GM12878 (cell line): ENCODE measurements at regions not wholly inside any gene's neighbourhood (a gene's known extent, or its start where the extent isn't known, plus 50 kb on each side); places are given as distances from the start of the nearest gene placed in this dataset.

Experiments used
- ATF2 ChIP-seq: IDR thresholded peaks from 2 replicates; pipeline ENCODE4 v1.6.1; 2012; ENCODE audit warnings: low read length, inconsistent platforms
- CBFB ChIP-seq: IDR thresholded peaks from 2 replicates; pipeline ENCODE4 v1.6.1; 2016; ENCODE audit warnings: antibody characterized with exemption, low read depth
- CREM ChIP-seq: IDR thresholded peaks from 2 replicates; pipeline ENCODE4 v1.6.1; 2014; ENCODE audit warnings: antibody characterized with exemption, low read depth
- CTCF ChIP-seq, 3 experiments: IDR thresholded peaks in 2 of 3; conservative IDR thresholded peaks in 1 of 3; 2 replicates each; pipeline ENCODE4 v1.5.1; 2011; ENCODE audit warnings: low read depth in 3 of 3, low read length in 3 of 3, mild to moderate bottlenecking in 3 of 3, control low read depth in 2 of 3, moderate library complexity in 2 of 3, inconsistent platforms in 1 of 3, mixed read lengths in 1 of 3; ENCODE audit not compliant: control insufficient read depth in 2 of 3, insufficient read depth in 1 of 3; ENCODE audit errors: extremely low read depth in 1 of 3
- CUX1 ChIP-seq: IDR thresholded peaks from 2 replicates; pipeline ENCODE4 v1.6.1; 2012; ENCODE audit warnings: improper control_type of control experiment, low read depth, low read length; ENCODE audit not compliant: insufficient replicate concordance
- EP300 ChIP-seq, 2 experiments: fragments of 150-350 bp in 1 of 2; IDR thresholded peaks; 2 replicates each; pipeline ENCODE4 v1.6.1; 2011 to 2012; ENCODE audit warnings: low read depth in 2 of 2, low read length in 2 of 2, borderline replicate concordance in 1 of 2, improper control_type of control experiment in 1 of 2, inconsistent platforms in 1 of 2; ENCODE audit not compliant: control insufficient read depth in 1 of 2
- EZH2 ChIP-seq: IDR thresholded peaks from 2 replicates; pipeline ENCODE4 v1.6.1; 2012; ENCODE audit warnings: low read depth, mild to moderate bottlenecking, control low read depth, inconsistent platforms, low read length, borderline replicate concordance; ENCODE audit not compliant: control insufficient read depth
- FOS ChIP-seq: IDR thresholded peaks from 3 replicates; pipeline ENCODE4 v1.6.1; 2011; ENCODE audit warnings: borderline replicate concordance; ENCODE audit not compliant: insufficient read length; ENCODE audit errors: extremely low read depth
- IRF3 ChIP-seq: fragments of 450-650 bp; IDR thresholded peaks from 2 replicates; pipeline ENCODE4 v1.6.1; 2014; ENCODE audit warnings: mild to moderate bottlenecking
- POLR2A ChIP-seq: IDR thresholded peaks from 2 replicates; pipeline ENCODE4 v1.6.1; 2011; ENCODE audit warnings: low read depth, mild to moderate bottlenecking, low read length
- POLR2AphosphoS5 ChIP-seq: IDR thresholded peaks from 2 replicates; pipeline ENCODE4 v1.6.1; 2011; ENCODE audit warnings: mild to moderate bottlenecking, low read length, inconsistent platforms
- RAD21 ChIP-seq: IDR thresholded peaks from 2 replicates; pipeline ENCODE4 v1.6.1; 2011; ENCODE audit warnings: mild to moderate bottlenecking, low read depth, low read length, moderate library complexity; ENCODE audit not compliant: insufficient read depth
- RFX5 ChIP-seq: IDR thresholded peaks from 2 replicates; pipeline ENCODE4 v1.6.1; 2011; ENCODE audit warnings: low read depth, low read length, improper control_type of control experiment
- ZBTB33 ChIP-seq: fragments of 450-650 bp; IDR thresholded peaks from 2 replicates; pipeline ENCODE4 v1.6.1; 2017; ENCODE audit warnings: mild to moderate bottlenecking

- TF ChIP-seq EP300 (IDR thresholded peaks at IDR 0.05; ENCODE audit: borderline replicate concordance in 1 of 2, control insufficient read depth in 1 of 2, low read depth in 2 of 2, low read length in 2 of 2) (no peak), POLR2A (no peak), CTCF (IDR thresholded peaks at IDR 0.05 in 2 of 3, conservative IDR thresholded peaks at IDR 0.05 in 1 of 3; ENCODE audit: control insufficient read depth in 2 of 3, extremely low read depth in 1 of 3, insufficient read depth in 1 of 3, low read depth in 3 of 3, low read length in 3 of 3) (no peak), EZH2 (no peak), ATF2 (no peak), RAD21 (no peak), CBFB (no peak), CREM (no peak), ZBTB33 (no peak), POLR2AphosphoS5 (no peak), FOS (no peak), IRF3 (no peak), RFX5 (no peak), CUX1 (no peak)
These were observed 895.9 kb upstream of the AMELY start for GRCh38 chrY:7807516-7807870.
